ENCODE measurements at regions not wholly inside any gene's neighbourhood (a gene's known extent, or its start where the extent isn't known, plus 50 kb on each side); places are given as distances from the start of the nearest gene placed in this dataset.

DNA sequence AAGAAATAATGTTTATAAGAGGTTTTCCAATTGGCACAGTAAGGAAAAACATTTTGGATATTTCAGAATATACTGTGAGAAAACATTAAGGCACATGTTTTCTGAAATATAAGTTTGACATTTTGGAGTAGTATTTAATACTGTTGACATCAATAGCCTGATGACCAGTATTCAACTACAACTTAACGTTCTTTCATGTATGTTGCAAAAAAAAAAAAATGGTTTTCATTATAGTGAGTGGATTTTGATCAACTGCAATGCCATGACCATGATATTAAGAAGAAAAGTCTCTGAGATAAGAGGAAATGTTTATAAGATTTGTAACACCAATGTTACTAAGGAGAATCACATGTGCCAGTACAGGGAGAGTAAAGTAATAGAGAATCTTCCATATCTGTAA, 252.8 kb upstream of the RORA start:
- no peak overlapping the region for H3K27ac ChIP-seq
- H3K4me2 ChIP-seq (ENCODE audit: low read length), result no peak overlapping the region
- no peaks in the 10 kb centered on the region for H3K9me3 ChIP-seq (ENCODE audit: control insufficient read depth, low read length)
- TF ChIP-seq, protein P1, sequence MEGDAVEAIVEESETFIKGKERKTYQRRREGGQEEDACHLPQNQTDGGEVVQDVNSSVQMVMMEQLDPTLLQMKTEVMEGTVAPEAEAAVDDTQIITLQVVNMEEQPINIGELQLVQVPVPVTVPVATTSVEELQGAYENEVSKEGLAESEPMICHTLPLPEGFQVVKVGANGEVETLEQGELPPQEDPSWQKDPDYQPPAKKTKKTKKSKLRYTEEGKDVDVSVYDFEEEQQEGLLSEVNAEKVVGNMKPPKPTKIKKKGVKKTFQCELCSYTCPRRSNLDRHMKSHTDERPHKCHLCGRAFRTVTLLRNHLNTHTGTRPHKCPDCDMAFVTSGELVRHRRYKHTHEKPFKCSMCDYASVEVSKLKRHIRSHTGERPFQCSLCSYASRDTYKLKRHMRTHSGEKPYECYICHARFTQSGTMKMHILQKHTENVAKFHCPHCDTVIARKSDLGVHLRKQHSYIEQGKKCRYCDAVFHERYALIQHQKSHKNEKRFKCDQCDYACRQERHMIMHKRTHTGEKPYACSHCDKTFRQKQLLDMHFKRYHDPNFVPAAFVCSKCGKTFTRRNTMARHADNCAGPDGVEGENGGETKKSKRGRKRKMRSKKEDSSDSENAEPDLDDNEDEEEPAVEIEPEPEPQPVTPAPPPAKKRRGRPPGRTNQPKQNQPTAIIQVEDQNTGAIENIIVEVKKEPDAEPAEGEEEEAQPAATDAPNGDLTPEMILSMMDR (IDR thresholded peaks at IDR 0.05), result no peak
- H3K36me3 ChIP-seq (ENCODE audit: control insufficient read depth, insufficient read depth, low read length), result no peaks in the 10 kb centered on the region
- no peak overlapping the region for H3K9ac ChIP-seq
- no peak overlapping the region for H2AFZ ChIP-seq
- no peaks in the 10 kb centered on the region for H3K79me2 ChIP-seq
- H3K4me1 ChIP-seq, result no peaks in the 10 kb centered on the region
- no peaks in the 10 kb centered on the region for H3K27me3 ChIP-seq (ENCODE audit: control insufficient read depth, insufficient read depth, low read length)
- no peak overlapping the region for H3K4me3 ChIP-seq (ENCODE audit: low read depth, low read length)

DNA sequence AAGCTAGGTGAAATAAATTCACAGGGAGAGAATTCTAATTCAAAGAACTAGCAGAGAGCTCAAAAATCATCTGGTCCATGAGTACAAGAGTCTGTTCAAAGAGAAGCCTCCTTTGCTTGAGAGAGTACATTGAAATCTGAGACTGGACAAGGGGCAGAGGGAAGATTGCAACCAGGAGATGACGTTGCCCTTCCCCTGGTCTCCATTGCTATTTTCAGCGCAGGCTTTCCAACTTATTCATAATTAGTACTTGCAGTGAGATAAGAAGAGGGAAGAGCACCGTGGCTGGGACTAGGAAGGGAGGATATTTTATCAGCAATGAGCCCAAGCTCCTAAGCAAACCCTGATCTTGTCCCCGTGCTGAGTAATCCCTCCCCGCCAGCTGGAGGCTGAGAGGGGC, 251.8 kb upstream of the RORA start:
- no peaks in the 10 kb centered on the region for H3K4me1 ChIP-seq
- H2AFZ ChIP-seq, result no peak overlapping the region
- H3K9ac ChIP-seq, result no peak overlapping the region
- no peaks in the 10 kb centered on the region for H3K36me3 ChIP-seq (ENCODE audit: control insufficient read depth, insufficient read depth, low read length)
- H3K79me2 ChIP-seq, result no peaks in the 10 kb centered on the region
- no peak overlapping the region for H3K4me3 ChIP-seq (ENCODE audit: low read depth, low read length)
- no peak overlapping the region for H3K27ac ChIP-seq
- H3K27me3 ChIP-seq (ENCODE audit: control insufficient read depth, insufficient read depth, low read length), result no peaks in the 10 kb centered on the region
- H3K9me3 ChIP-seq (ENCODE audit: control insufficient read depth, low read length), result no peaks in the 10 kb centered on the region
- TF ChIP-seq, protein P1 (IDR thresholded peaks at IDR 0.05), result no peak
- no peak overlapping the region for H3K4me2 ChIP-seq (ENCODE audit: low read length)

DNA sequence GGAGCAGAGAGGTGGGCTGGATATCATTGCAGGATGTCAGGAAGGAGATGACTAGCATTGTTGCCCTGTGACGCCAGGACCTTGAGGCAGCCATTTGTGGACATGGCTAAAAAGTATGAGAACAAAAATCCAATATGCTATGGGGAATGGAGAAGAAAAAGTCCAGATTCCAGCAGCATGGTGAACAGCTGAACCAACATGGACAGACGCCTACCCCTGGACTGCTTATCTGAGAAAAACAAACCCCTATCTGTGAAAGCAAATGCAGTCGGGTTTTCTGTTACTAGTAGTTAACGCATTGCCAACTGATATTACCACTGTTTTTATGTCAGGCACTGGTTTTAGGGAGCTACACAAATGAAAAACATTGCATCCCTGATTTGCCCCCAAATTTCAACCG, 251.2 kb upstream of the RORA start:
- H3K4me2 ChIP-seq (ENCODE audit: low read length), result no peak overlapping the region
- no peaks in the 10 kb centered on the region for H3K79me2 ChIP-seq
- no peak overlapping the region for H3K4me3 ChIP-seq (ENCODE audit: low read depth, low read length)
- no peak overlapping the region for H3K9ac ChIP-seq
- no peaks in the 10 kb centered on the region for H3K4me1 ChIP-seq
- no peak overlapping the region for H2AFZ ChIP-seq
- H3K9me3 ChIP-seq (ENCODE audit: control insufficient read depth, low read length), result no peaks in the 10 kb centered on the region
- H3K36me3 ChIP-seq (ENCODE audit: control insufficient read depth, insufficient read depth, low read length), result no peaks in the 10 kb centered on the region
- no peaks in the 10 kb centered on the region for H3K27me3 ChIP-seq (ENCODE audit: control insufficient read depth, insufficient read depth, low read length)
- H3K27ac ChIP-seq, result no peak overlapping the region
- TF ChIP-seq, protein P1 (IDR thresholded peaks at IDR 0.05), result no peak

DNA sequence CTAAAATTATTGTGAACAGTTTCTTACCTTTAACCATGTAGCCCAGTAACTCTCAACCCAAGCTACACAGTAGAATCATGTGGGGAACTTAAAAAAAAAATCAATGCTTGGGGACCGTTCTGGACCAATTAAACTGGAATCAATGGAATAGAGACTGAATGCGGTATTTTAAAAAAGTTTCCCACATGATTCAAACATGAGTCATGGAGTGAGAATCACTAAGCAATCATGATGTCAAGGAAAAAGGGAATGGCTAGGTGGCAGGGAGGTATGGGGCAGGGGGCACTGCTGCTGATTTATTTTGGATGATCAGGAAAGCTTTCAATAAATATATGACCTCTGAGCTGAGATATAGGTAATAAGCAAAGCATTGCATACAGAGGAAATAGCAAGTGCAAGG, 250.5 kb upstream of the RORA start:
- Histone ChIP-seq H3K79me2 (no peaks in the 10 kb centered on the region), H3K4me3 (ENCODE audit: low read depth, low read length) (no peak overlapping the region), H3K27ac (no peak overlapping the region), H3K4me2 (ENCODE audit: low read length) (no peak overlapping the region), H3K9me3 (ENCODE audit: control insufficient read depth, low read length) (no peaks in the 10 kb centered on the region), H3K4me1 (no peaks in the 10 kb centered on the region), H3K9ac (no peak overlapping the region), H2AFZ (no peak overlapping the region), H3K27me3 (ENCODE audit: control insufficient read depth, insufficient read depth, low read length) (no peaks in the 10 kb centered on the region), H3K36me3 (ENCODE audit: control insufficient read depth, insufficient read depth, low read length) (no peaks in the 10 kb centered on the region)
- TF ChIP-seq, protein P1 (IDR thresholded peaks at IDR 0.05), result no peak

DNA sequence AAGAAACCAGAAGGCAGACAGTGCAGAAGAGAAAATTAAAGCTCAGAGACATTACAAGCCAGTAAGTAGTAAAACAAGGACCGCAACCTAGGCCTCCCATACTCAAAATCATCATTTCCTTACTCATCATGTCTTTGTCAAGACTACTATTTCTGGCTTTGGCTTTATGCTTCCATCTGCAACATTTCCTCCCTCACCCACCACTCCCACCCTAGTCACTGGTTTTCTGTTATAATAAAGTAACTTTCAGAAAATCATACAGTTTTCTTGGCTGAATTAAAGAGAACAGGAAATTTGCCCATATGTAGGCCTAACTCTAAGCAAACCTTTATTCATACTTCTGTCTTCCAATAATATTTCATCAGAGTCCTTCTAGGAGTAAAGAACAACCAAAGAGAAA, 247.6 kb upstream of the RORA start:
- Histone ChIP-seq H3K36me3 (ENCODE audit: control insufficient read depth, insufficient read depth, low read length) (no peaks in the 10 kb centered on the region), H3K4me3 (ENCODE audit: low read depth, low read length) (no peak overlapping the region), H2AFZ (no peak overlapping the region), H3K27ac (no peak overlapping the region), H3K4me2 (ENCODE audit: low read length) (no peak overlapping the region), H3K27me3 (ENCODE audit: control insufficient read depth, insufficient read depth, low read length) (no peaks in the 10 kb centered on the region), H3K9me3 (ENCODE audit: control insufficient read depth, low read length) (no peaks in the 10 kb centered on the region), H3K79me2 (no peaks in the 10 kb centered on the region), H3K4me1 (no peaks in the 10 kb centered on the region), H3K9ac (no peak overlapping the region)
- TF ChIP-seq, protein P1 (IDR thresholded peaks at IDR 0.05), result no peak
